OCI-LY7 (cell line): ENCODE measurements at regions not wholly inside any gene's neighbourhood (a gene's known extent, or its start where the extent isn't known, plus 50 kb on each side); places are given as distances from the start of the nearest gene placed in this dataset.

Experiments
- CTCF ChIP-seq: fragments of 200-600 bp; sonication (generic); conservative IDR thresholded peaks from 2 replicates; pipeline ENCODE4 v1.5.1; 2014; ENCODE audit warnings: mild to moderate bottlenecking, antibody characterized with exemption, low read length, moderate library complexity, mixed read lengths
- EZH2phosphoT487 ChIP-seq: fragments of 200-600 bp; sonication (generic); IDR thresholded peaks from 2 replicates; pipeline ENCODE4 v1.6.1; 2018; ENCODE audit warnings: low read depth, borderline replicate concordance, mild to moderate bottlenecking, mixed run types, antibody characterized with exemption, low read length, moderate library complexity, mixed read lengths

DNA sequence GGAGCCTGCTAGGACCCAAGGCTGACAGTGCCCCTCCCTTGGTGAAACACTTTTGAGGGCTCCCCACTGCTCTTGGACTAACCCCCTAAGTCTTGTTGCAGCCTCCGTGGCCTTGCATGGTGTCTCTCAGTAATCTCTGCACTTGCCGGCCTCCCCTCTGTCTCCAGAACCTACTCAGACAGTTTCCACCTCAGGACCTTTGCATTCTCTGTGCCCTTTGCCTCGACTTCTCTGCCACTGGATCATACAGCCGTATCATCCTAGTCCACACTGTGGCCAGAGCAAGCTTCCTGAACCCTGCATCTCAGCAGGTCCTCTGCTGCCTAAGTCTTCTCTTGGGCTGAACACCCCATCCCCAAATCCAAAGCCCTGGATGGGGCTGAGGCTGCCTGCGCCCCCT, 152.0 kb upstream of the PTPN1 start:
- TF ChIP-seq EZH2phosphoT487 (no peak), CTCF (no peak)
